ENCODE measurements at regions not wholly inside any gene's neighbourhood (a gene's known extent, or its start where the extent isn't known, plus 50 kb on each side); places are given as distances from the start of the nearest gene placed in this dataset.
"Not testable (repeated sequence)": the region's sequence is repeated elsewhere in the genome, so short reads cannot be mapped to it uniquely, and the experiment has no call there.

- Histone ChIP-seq H3K27ac (ENCODE audit: low read depth, low read length) (no peak overlapping the region), H3K79me2 (ENCODE audit: control insufficient read depth, low read length) (no peaks in the 10 kb centered on the region), H3K9me3 (ENCODE audit: control insufficient read depth, insufficient read depth, low read length) (no peaks in the 10 kb centered on the region), H3K36me3 (ENCODE audit: control insufficient read depth, low read length) (no peaks in the 10 kb centered on the region), H3K9me2 (replicated peaks; ENCODE audit: control insufficient read depth, low read length) (no peaks in the 10 kb centered on the region), H3F3A (ENCODE audit: control insufficient read depth, insufficient read depth) (no peaks in the 10 kb centered on the region), H3K4me1 (ENCODE audit: control insufficient read depth, low read length) (no peaks in the 10 kb centered on the region), H3K27me3 (ENCODE audit: control insufficient read depth, low read length) (no peaks in the 10 kb centered on the region), H4K20me1 (ENCODE audit: control insufficient read depth, insufficient read depth, low read depth, low read length) (no peaks in the 10 kb centered on the region), H3K4me3 (ENCODE audit: low read length) (no peak overlapping the region), H3K4me2 (ENCODE audit: low read length) (no peak overlapping the region)
- TF ChIP-seq CTCF (IDR thresholded peaks at IDR 0.05; ENCODE audit: low read depth, low read length, poor library complexity, severe bottlenecking) (no peak), EZH2phosphoT487 (IDR thresholded peaks at IDR 0.05; ENCODE audit: borderline replicate concordance, low read length) (no peak)
Measured at GRCh38 chr1:220421508-220421907, 106.4 kb upstream of the MARK1 start.

GRCh38 chr1:220420726-220421125 lies 107.2 kb upstream of the MARK1 start:
- Histone ChIP-seq H4K20me1 (ENCODE audit: control insufficient read depth, insufficient read depth, low read depth, low read length) (no peaks in the 10 kb centered on the region), H3K4me2 (ENCODE audit: low read length) (no peak overlapping the region), H3K27ac (ENCODE audit: low read depth, low read length) (no peak overlapping the region), H3K36me3 (ENCODE audit: control insufficient read depth, low read length) (no peaks in the 10 kb centered on the region), H3K4me1 (ENCODE audit: control insufficient read depth, low read length) (no peaks in the 10 kb centered on the region), H3K4me3 (ENCODE audit: low read length) (no peak overlapping the region), H3K27me3 (ENCODE audit: control insufficient read depth, low read length) (no peaks in the 10 kb centered on the region), H3K79me2 (ENCODE audit: control insufficient read depth, low read length) (no peaks in the 10 kb centered on the region), H3F3A (ENCODE audit: control insufficient read depth, insufficient read depth) (no peaks in the 10 kb centered on the region), H3K9me2 (replicated peaks; ENCODE audit: control insufficient read depth, low read length) (no peaks in the 10 kb centered on the region), H3K9me3 (ENCODE audit: control insufficient read depth, insufficient read depth, low read length) (no peaks in the 10 kb centered on the region)
- TF ChIP-seq EZH2phosphoT487 (IDR thresholded peaks at IDR 0.05; ENCODE audit: borderline replicate concordance, low read length) (no peak), CTCF (IDR thresholded peaks at IDR 0.05; ENCODE audit: low read depth, low read length, poor library complexity, severe bottlenecking) (no peak)

GRCh38 chr1:220412382-220412781 lies 115.6 kb upstream of the MARK1 start:
- H3K27me3 ChIP-seq (ENCODE audit: control insufficient read depth, low read length); H3K9me3 ChIP-seq (ENCODE audit: control insufficient read depth, insufficient read depth, low read length); H3K4me1 ChIP-seq (ENCODE audit: control insufficient read depth, low read length); H3F3A ChIP-seq (ENCODE audit: control insufficient read depth, insufficient read depth); H3K36me3 ChIP-seq (ENCODE audit: control insufficient read depth, low read length); H3K9me2 ChIP-seq (replicated peaks; ENCODE audit: control insufficient read depth, low read length); H4K20me1 ChIP-seq (ENCODE audit: control insufficient read depth, insufficient read depth, low read depth, low read length); H3K4me2 ChIP-seq (ENCODE audit: low read length); H3K27ac ChIP-seq (ENCODE audit: low read depth, low read length); H3K79me2 ChIP-seq (ENCODE audit: control insufficient read depth, low read length); H3K4me3 ChIP-seq (ENCODE audit: low read length): not testable (repeated sequence)

GRCh38 chr1:220410611-220411010 lies 117.3 kb upstream of the MARK1 start:
- no peak overlapping the region for H3K27ac ChIP-seq (ENCODE audit: low read depth, low read length)
- no peaks in the 10 kb centered on the region for H3K79me2 ChIP-seq (ENCODE audit: control insufficient read depth, low read length)
- no peaks in the 10 kb centered on the region for H3K9me3 ChIP-seq (ENCODE audit: control insufficient read depth, insufficient read depth, low read length)
- no peaks in the 10 kb centered on the region for H3K9me2 ChIP-seq (replicated peaks; ENCODE audit: control insufficient read depth, low read length)
- H4K20me1 ChIP-seq (ENCODE audit: control insufficient read depth, insufficient read depth, low read depth, low read length), result no peaks in the 10 kb centered on the region
- no peak overlapping the region for H3K4me3 ChIP-seq (ENCODE audit: low read length)
- no peak overlapping the region for H3K4me2 ChIP-seq (ENCODE audit: low read length)
- no peaks in the 10 kb centered on the region for H3K27me3 ChIP-seq (ENCODE audit: control insufficient read depth, low read length)
- H3K4me1 ChIP-seq (ENCODE audit: control insufficient read depth, low read length), result no peaks in the 10 kb centered on the region
- H3K36me3 ChIP-seq (ENCODE audit: control insufficient read depth, low read length), result no peaks in the 10 kb centered on the region
- TF ChIP-seq CTCF (IDR thresholded peaks at IDR 0.05; ENCODE audit: low read depth, low read length, poor library complexity, severe bottlenecking) (no peak), EZH2phosphoT487 (IDR thresholded peaks at IDR 0.05; ENCODE audit: borderline replicate concordance, low read length) (no peak)
- no peaks in the 10 kb centered on the region for H3F3A ChIP-seq (ENCODE audit: control insufficient read depth, insufficient read depth)

All from DOHH2 (cell line).